ENCODE measurements at regions not wholly inside any gene's neighbourhood (a gene's known extent, or its start where the extent isn't known, plus 50 kb on each side); places are given as distances from the start of the nearest gene placed in this dataset.

DNA sequence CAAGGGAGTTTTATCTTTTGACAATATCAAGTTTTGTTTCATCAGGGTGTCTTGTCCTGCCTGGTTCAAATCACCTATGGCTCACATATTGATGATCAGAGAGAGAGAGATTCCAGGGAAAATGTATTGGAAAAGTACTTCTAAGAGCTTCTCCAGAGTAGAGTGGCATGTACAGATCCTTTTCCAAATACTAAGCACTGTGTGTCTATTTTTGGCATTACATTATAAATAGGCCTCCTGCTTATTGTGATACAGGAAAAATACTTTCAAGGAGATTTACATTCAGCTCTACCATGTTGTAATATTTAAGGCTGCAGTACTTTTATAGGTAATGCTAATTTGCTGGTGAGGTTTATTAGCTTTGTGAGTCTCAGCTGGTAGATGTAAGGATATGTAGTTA lies 100.8 kb downstream of the DCK start (continued):
- no peak for TF ChIP-seq NKRF (conservative IDR thresholded peaks at IDR 0.05)

DNA sequence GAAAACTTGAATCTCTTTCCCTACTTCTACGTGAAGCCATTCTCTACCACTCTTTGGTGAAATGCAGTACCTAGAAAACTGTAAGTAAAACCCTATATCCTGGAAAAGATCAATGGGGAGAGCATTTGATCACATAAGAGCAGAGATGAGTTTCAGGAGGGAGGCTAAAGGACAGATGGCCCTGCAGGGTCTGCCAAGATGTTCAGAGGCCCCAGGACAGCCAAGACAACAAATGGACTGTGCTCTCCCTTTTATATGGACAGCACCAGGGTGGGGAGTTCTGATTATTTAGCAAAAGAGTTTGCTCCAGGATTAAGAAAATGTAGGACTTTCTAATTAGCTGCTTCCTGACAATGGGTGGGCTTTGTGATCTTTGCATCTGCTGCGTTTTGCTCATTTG lies 101.7 kb downstream of the DCK start:
- no peak overlapping the region for H3K27ac ChIP-seq (ENCODE audit: control insufficient read depth, insufficient read depth)
- CTCF ChIA-PET: interaction anchor here (0.6 kb wide), 2 partner anchors 169 to 1266 kb away, joined by 3 to 4 read pairs; no protein-coding TSS in a partner anchor
- no peak overlapping the region for H2AFZ ChIP-seq (ENCODE audit: control insufficient read depth, low read depth, low read length)
- H3K27me3 ChIP-seq (replicated peaks in 1 of 2; ENCODE audit: control insufficient read depth in 2 of 2, insufficient read depth in 2 of 2, low read length in 1 of 2): no peaks in the 10 kb centered on the region
- SMC1A ChIA-PET (ENCODE audit: uncharacterized antibody, unreplicated experiment): no interaction called here
- no peaks in the 10 kb centered on the region for H3K9me3 ChIP-seq (replicated peaks; ENCODE audit: control insufficient read depth, insufficient read depth, low read length)
- RAD21 ChIA-PET (ENCODE audit: unreplicated experiment): no interaction called here
- H3K4me2 ChIP-seq (ENCODE audit: control insufficient read depth, insufficient read depth): no peak overlapping the region
- BruUV-seq (replicated peaks): no TSS peak
- H3K9ac ChIP-seq (ENCODE audit: control insufficient read depth, insufficient read depth, low read length): no peak overlapping the region
- POLR2A ChIA-PET: no interaction called here
- H4K20me1 ChIP-seq (ENCODE audit: control insufficient read depth, insufficient read depth): no peaks in the 10 kb centered on the region
- H3K36me3 ChIP-seq (ENCODE audit: control insufficient read depth in 2 of 2, insufficient read depth in 2 of 2, low read length in 1 of 2): no peaks in the 10 kb centered on the region
- DNase-seq (ENCODE audit: low read depth, low spot score) (no peak), ATAC-seq (no peak), FAIRE-seq (no peak)
- in situ Hi-C loops (cut with MboI): no loop called here
- intact Hi-C loops (cut with micrococcal nuclease; ENCODE audit: unreplicated experiment): no loop called here
- H3K4me3 ChIP-seq: no peak overlapping the region
- no peaks in the 10 kb centered on the region for H3K4me1 ChIP-seq (ENCODE audit: control insufficient read depth, insufficient read depth, low read length)
- 58% methylated on average over 2 of the region's 2 CpGs for WGBS (ENCODE audit: insufficient coverage, insufficient replicate concordance, low lambda C conversion rate, missing lambda C conversion rate)
- no peaks in the 10 kb centered on the region for H3K79me2 ChIP-seq (ENCODE audit: control insufficient read depth, insufficient read depth, low read length)
- TF ChIP-seq PAX8 (IDR thresholded peaks at IDR 0.05): no peak
- TF ChIP-seq TARDBP (IDR thresholded peaks at IDR 0.05; ENCODE audit: borderline replicate concordance): no peak
- no peak for TF ChIP-seq JUNB (IDR thresholded peaks at IDR 0.05)
- TF ChIP-seq, protein P1, sequence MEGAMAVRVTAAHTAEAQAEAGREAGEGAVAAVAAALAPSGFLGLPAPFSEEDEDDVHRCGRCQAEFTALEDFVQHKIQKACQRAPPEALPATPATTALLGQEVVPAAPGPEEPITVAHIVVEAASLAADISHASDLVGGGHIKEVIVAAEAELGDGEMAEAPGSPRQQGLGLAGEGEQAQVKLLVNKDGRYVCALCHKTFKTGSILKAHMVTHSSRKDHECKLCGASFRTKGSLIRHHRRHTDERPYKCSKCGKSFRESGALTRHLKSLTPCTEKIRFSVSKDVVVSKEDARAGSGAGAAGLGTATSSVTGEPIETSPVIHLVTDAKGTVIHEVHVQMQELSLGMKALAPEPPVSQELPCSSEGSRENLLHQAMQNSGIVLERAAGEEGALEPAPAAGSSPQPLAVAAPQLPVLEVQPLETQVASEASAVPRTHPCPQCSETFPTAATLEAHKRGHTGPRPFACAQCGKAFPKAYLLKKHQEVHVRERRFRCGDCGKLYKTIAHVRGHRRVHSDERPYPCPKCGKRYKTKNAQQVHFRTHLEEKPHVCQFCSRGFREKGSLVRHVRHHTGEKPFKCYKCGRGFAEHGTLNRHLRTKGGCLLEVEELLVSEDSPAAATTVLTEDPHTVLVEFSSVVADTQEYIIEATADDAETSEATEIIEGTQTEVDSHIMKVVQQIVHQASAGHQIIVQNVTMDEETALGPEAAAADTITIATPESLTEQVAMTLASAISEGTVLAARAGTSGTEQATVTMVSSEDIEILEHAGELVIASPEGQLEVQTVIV (IDR thresholded peaks at IDR 0.05; ENCODE audit: borderline replicate concordance, partially characterized antibody): no peak
- no peak for TF ChIP-seq SMC3 (IDR thresholded peaks at IDR 0.05; ENCODE audit: borderline replicate concordance, low read length)
- TF ChIP-seq NBN (IDR thresholded peaks at IDR 0.05): no peak
- TF ChIP-seq POLR2AphosphoS5 (IDR thresholded peaks at IDR 0.05; ENCODE audit: low read length): no peak
- TF ChIP-seq RAD51 (IDR thresholded peaks at IDR 0.05): no peak
- no peak for TF ChIP-seq CTCF (IDR thresholded peaks at IDR 0.05 in 2 of 3, conservative IDR thresholded peaks at IDR 0.05 in 1 of 3; ENCODE audit: control insufficient read depth in 2 of 3, extremely low read depth in 1 of 3, insufficient read depth in 1 of 3, low read depth in 3 of 3, low read length in 3 of 3)
- no peak for TF ChIP-seq SKIL (IDR thresholded peaks at IDR 0.05; ENCODE audit: low read depth, poor library complexity, severe bottlenecking)
- no peak for TF ChIP-seq POLR2A (IDR thresholded peaks at IDR 0.05; ENCODE audit: low read depth, low read length)
